DND-41 (cell line): ENCODE measurements at regions not wholly inside any gene's neighbourhood (a gene's known extent, or its start where the extent isn't known, plus 50 kb on each side); places are given as distances from the start of the nearest gene placed in this dataset.

Experiments used
- ATAC-seq: fragments of 200-7000 bp; cut with Tn5 transposase; 3 replicates; pipeline ENCODE4 v1.9.1; 2021; ENCODE audit warnings: low read depth; ENCODE audit not compliant: insufficient read depth
- DNase-seq: peaks from one replicate; pipeline ENCODE4 v3.0.0-alpha.2; 2020
- H2AFZ ChIP-seq: 2 replicates; pipeline ENCODE4 v1.6.0; 2012; ENCODE audit warnings: low read depth, low read length
- H3K27ac ChIP-seq: 2 replicates; pipeline ENCODE4 v1.5.1; 2012; ENCODE audit warnings: low read length, inconsistent platforms
- H3K27me3 ChIP-seq: fragments of 200-600 bp; sonication (generic); 2 replicates; pipeline ENCODE4 v1.6.0; 2012; ENCODE audit warnings: low read length, mild to moderate bottlenecking, inconsistent platforms; ENCODE audit not compliant: insufficient read depth, poor library complexity
- H3K36me3 ChIP-seq: 2 replicates; pipeline ENCODE4 v1.5.1; 2012; ENCODE audit warnings: low read length, inconsistent platforms; ENCODE audit not compliant: insufficient read depth
- H3K4me1 ChIP-seq: 2 replicates; pipeline ENCODE4 v1.5.1; 2012; ENCODE audit warnings: mild to moderate bottlenecking, low read length; ENCODE audit not compliant: insufficient read depth
- H3K4me2 ChIP-seq: 2 replicates; pipeline ENCODE4 v1.6.0; 2012; ENCODE audit warnings: mild to moderate bottlenecking, moderate library complexity, low read length, inconsistent platforms; ENCODE audit not compliant: insufficient read depth
- H3K4me3 ChIP-seq, 2 experiments: fragments of 200-600 bp in 1 of 2; shearing (Covaris generic) in 1 of 2; 2 replicates each; pipeline ENCODE4 v1.5.1; 2012 to 2016; ENCODE audit warnings: inconsistent platforms in 2 of 2, low read length in 2 of 2, mild to moderate bottlenecking in 2 of 2, low read depth in 1 of 2, moderate library complexity in 1 of 2
- H3K79me2 ChIP-seq: 2 replicates; pipeline ENCODE4 v1.6.0; 2012; ENCODE audit warnings: low read length, inconsistent platforms; ENCODE audit not compliant: insufficient read depth
- H3K9ac ChIP-seq: 2 replicates; pipeline ENCODE4 v1.6.0; 2012; ENCODE audit warnings: low read depth, mild to moderate bottlenecking, inconsistent platforms, low read length, moderate library complexity
- H3K9me3 ChIP-seq: 2 replicates; pipeline ENCODE4 v1.5.1; 2012; ENCODE audit warnings: low read length, moderate library complexity, mild to moderate bottlenecking, inconsistent platforms; ENCODE audit not compliant: insufficient read depth, severe bottlenecking
- H4K20me1 ChIP-seq: 2 replicates; pipeline ENCODE4 v1.6.0; 2012; ENCODE audit warnings: low read length; ENCODE audit not compliant: insufficient read depth
- CTCF ChIP-seq: IDR thresholded peaks from 2 replicates; pipeline ENCODE4 v1.5.1; 2012; ENCODE audit warnings: borderline replicate concordance, low read length, moderate library complexity, mild to moderate bottlenecking; ENCODE audit not compliant: poor library complexity, severe bottlenecking; ENCODE audit errors: extremely low read depth
- EZH2 ChIP-seq: IDR thresholded peaks from 3 replicates; pipeline ENCODE4 v1.6.1; 2012; ENCODE audit warnings: borderline replicate concordance, low read depth, mild to moderate bottlenecking, moderate library complexity, low read length, inconsistent platforms; ENCODE audit not compliant: severe bottlenecking

GRCh38 chr15:39392469-39393047 lies 188.3 kb upstream of the THBS1 start:
- Histone ChIP-seq H2AFZ (no peak overlapping the region), H3K4me3 (no peak overlapping the region), H3K4me2 (no peak overlapping the region), H3K9ac (no peak overlapping the region), H4K20me1 (no peaks in the 10 kb centered on the region), H3K27ac (no peak overlapping the region), H3K4me1 (no peaks in the 10 kb centered on the region), H3K9me3 (no peaks in the 10 kb centered on the region), H3K27me3 (peaks cover 5% of the 10 kb centered on the region), H3K36me3 (no peaks in the 10 kb centered on the region), H3K79me2 (no peaks in the 10 kb centered on the region)
- no peak for DNase-seq
- no peak for ATAC-seq
- TF ChIP-seq CTCF, result no peak
- no peak for TF ChIP-seq EZH2

- H3K4me2 ChIP-seq, result no peak overlapping the region
- no peaks in the 10 kb centered on the region for H3K9me3 ChIP-seq
- no peaks in the 10 kb centered on the region for H3K4me1 ChIP-seq
- H3K9ac ChIP-seq, result no peak overlapping the region
- H3K79me2 ChIP-seq, result no peaks in the 10 kb centered on the region
- peaks cover 5% of the 10 kb centered on the region for H3K27me3 ChIP-seq
- TF ChIP-seq CTCF, result no peak
- no peak for TF ChIP-seq EZH2
- H4K20me1 ChIP-seq, result no peaks in the 10 kb centered on the region
- H3K4me3 ChIP-seq, result no peak overlapping the region
- H3K27ac ChIP-seq, result no peak overlapping the region
- H2AFZ ChIP-seq, result no peak overlapping the region
- DNase-seq (no peak), ATAC-seq (no peak)
- H3K36me3 ChIP-seq, result no peaks in the 10 kb centered on the region
These were observed 187.1 kb upstream of the THBS1 start for GRCh38 chr15:39393575-39394335.

GRCh38 chr15:39394496-39394895 lies 186.4 kb upstream of the THBS1 start:
- ATAC-seq (no peak), DNase-seq (no peak)
- H3K4me3 ChIP-seq, result no peak overlapping the region
- peaks cover 5% of the 10 kb centered on the region for H3K27me3 ChIP-seq
- H2AFZ ChIP-seq, result no peak overlapping the region
- H3K4me2 ChIP-seq, result no peak overlapping the region
- no peaks in the 10 kb centered on the region for H4K20me1 ChIP-seq
- no peaks in the 10 kb centered on the region for H3K4me1 ChIP-seq
- no peak overlapping the region for H3K27ac ChIP-seq
- H3K79me2 ChIP-seq, result no peaks in the 10 kb centered on the region
- no peak overlapping the region for H3K9ac ChIP-seq
- H3K36me3 ChIP-seq, result no peaks in the 10 kb centered on the region
- TF ChIP-seq EZH2, result no peak
- TF ChIP-seq CTCF, result no peak
- H3K9me3 ChIP-seq, result no peaks in the 10 kb centered on the region
